Uterus (tissue), 3 donors: ENCODE measurements at regions not wholly inside any gene's neighbourhood (a gene's known extent, or its start where the extent isn't known, plus 50 kb on each side); places are given as distances from the start of the nearest gene placed in this dataset.

Experiments used
- DNase-seq, 2 donors: peaks; one replicate each; pipeline ENCODE4 v3.0.0-alpha.2; 2019 to 2020
- H3K27ac ChIP-seq, 2 donors: fragments of 200-600 bp; sonication (generic); 1 replicate in 1 of 2; 2 replicates in 1 of 2; pipeline ENCODE4 v1.5.1; 2016 to 2018
- H3K27me3 ChIP-seq, 2 donors: fragments of 200-600 bp; sonication (generic); one replicate each; pipeline ENCODE4 v1.5.1; 2018 to 2019; ENCODE audit warnings: control low read depth in 1 of 2
- H3K36me3 ChIP-seq, 2 donors: fragments of 200-600 bp; sonication (generic); one replicate each; pipeline ENCODE4 v1.5.1; 2019; ENCODE audit warnings: control low read depth in 1 of 2
- H3K4me1 ChIP-seq, 2 donors: fragments of 200-600 bp; sonication (generic); one replicate each; pipeline ENCODE4 v1.5.1; 2018 to 2019; ENCODE audit warnings: control low read depth in 1 of 2
- H3K4me3 ChIP-seq, 2 donors: fragments of 200-600 bp; sonication (generic); 1 replicate in 1 of 2; 2 replicates in 1 of 2; pipeline ENCODE4 v1.5.1; 2018 to 2019; ENCODE audit warnings: mild to moderate bottlenecking in 1 of 2
- H3K9me3 ChIP-seq, 2 donors: fragments of 200-600 bp; sonication (generic); one replicate each; pipeline ENCODE4 v1.5.1; 2019; ENCODE audit warnings: control low read depth in 1 of 2
- CTCF ChIP-seq, 4 experiments: fragments of 200-600 bp in 2 of 4; fragments of 450-650 bp in 2 of 4; sonication (generic) in 2 of 4; IDR thresholded peaks; one replicate each; pipeline ENCODE4 v1.5.1; 2016 to 2019; ENCODE audit warnings: antibody characterized with exemption in 4 of 4, mild to moderate bottlenecking in 2 of 4, moderate library complexity in 1 of 4
- POLR2A ChIP-seq, 2 donors: fragments of 450-650 bp; IDR thresholded peaks; one replicate each; pipeline ENCODE4 v1.6.1; 2016; ENCODE audit warnings: antibody characterized with exemption in 2 of 2, mild to moderate bottlenecking in 1 of 2, moderate library complexity in 1 of 2
- intact Hi-C: fragments of 100-400 bp; cut with DNase I; formaldehyde crosslinking; loops from one replicate; pipeline ENCODE4 v1.15.1; 2023; ENCODE audit warnings: low total_unique reads
- donor health status: DM: yes; HTN: yes; CAD: no.

GRCh38 chr2:4085186-4085585 is 381.8 kb downstream of the DCDC2C start:
- no peak overlapping the region for H3K4me3 ChIP-seq
- no peak for DNase-seq
- no peak for TF ChIP-seq POLR2A (IDR thresholded peaks at IDR 0.05)
- TF ChIP-seq CTCF (IDR thresholded peaks at IDR 0.05): no peak
- intact Hi-C loops: no loop called here
- no peaks in the 10 kb centered on the region for H3K4me1 ChIP-seq
- no peak overlapping the region for H3K27ac ChIP-seq
- H3K27me3 ChIP-seq: no peaks in the 10 kb centered on the region
- no peaks in the 10 kb centered on the region for H3K36me3 ChIP-seq
- H3K9me3 ChIP-seq: no peaks in the 10 kb centered on the region

- no peak for TF ChIP-seq CTCF (IDR thresholded peaks at IDR 0.05)
- TF ChIP-seq POLR2A (IDR thresholded peaks at IDR 0.05): no peak
- H3K27ac ChIP-seq: no peak overlapping the region
- intact Hi-C loops: no loop called here
- H3K36me3 ChIP-seq: no peaks in the 10 kb centered on the region
- no peaks in the 10 kb centered on the region for H3K27me3 ChIP-seq
- no peaks in the 10 kb centered on the region for H3K9me3 ChIP-seq
- DNase-seq: no peak
- no peak overlapping the region for H3K4me3 ChIP-seq
- no peaks in the 10 kb centered on the region for H3K4me1 ChIP-seq
Observed at GRCh38 chr2:4090668-4091630, 387.6 kb downstream of the DCDC2C start.

GRCh38 chr2:4091869-4092268 is 388.5 kb downstream of the DCDC2C start:
- Histone ChIP-seq H3K4me1 (no peaks in the 10 kb centered on the region), H3K36me3 (no peaks in the 10 kb centered on the region), H3K27ac (no peak overlapping the region), H3K27me3 (no peaks in the 10 kb centered on the region), H3K4me3 (no peak overlapping the region), H3K9me3 (no peaks in the 10 kb centered on the region)
- DNase-seq: no peak
- no peak for TF ChIP-seq POLR2A (IDR thresholded peaks at IDR 0.05)
- TF ChIP-seq CTCF (IDR thresholded peaks at IDR 0.05): no peak
- intact Hi-C loops: no loop called here

GRCh38 chr2:4094743-4095142 is 391.4 kb downstream of the DCDC2C start:
- H3K27ac ChIP-seq: no peak overlapping the region
- no peaks in the 10 kb centered on the region for H3K36me3 ChIP-seq
- H3K27me3 ChIP-seq: no peaks in the 10 kb centered on the region
- no peak overlapping the region for H3K4me3 ChIP-seq
- intact Hi-C loops: no loop called here
- H3K9me3 ChIP-seq: no peaks in the 10 kb centered on the region
- H3K4me1 ChIP-seq: no peaks in the 10 kb centered on the region
- TF ChIP-seq CTCF (IDR thresholded peaks at IDR 0.05): no peak
- no peak for TF ChIP-seq POLR2A (IDR thresholded peaks at IDR 0.05)
- no peak for DNase-seq

DNA sequence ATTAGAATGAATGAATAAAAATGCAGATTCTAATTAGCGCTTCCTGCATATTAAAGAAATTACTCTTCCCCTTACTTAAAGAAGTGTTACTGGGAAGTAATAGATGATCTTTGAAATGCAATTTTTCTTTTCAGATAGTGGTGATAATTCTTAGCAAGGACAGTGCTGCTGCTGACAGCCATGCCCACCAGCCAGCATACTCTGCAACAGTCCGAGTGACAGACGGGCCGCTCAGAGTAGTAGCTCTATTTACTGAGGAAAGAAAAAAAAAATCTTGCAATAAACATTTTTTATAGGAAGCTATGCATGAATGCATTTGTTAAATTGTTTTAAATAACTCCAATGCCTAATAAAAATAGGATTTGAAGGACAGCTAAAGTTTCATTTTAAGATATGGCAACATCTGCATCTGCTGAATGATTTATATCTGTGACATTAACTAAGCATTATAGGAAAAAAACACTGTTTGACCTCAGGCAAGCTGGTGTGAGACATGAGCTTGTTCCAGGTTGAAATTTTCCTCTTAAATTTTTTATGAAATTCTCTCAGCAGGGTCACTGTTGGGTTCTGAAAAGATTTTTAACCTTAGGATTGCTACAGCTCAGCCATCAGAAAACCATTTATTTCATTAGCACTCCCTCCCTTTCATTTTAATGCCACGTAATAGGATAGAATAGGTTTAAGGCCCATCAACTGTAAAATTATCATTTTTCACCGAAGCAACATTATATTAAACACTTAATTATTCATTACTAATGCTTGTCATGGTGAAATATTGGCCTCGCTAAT is 393.8 kb downstream of the DCDC2C start:
- intact Hi-C loops: no loop called here
- no peaks in the 10 kb centered on the region for H3K27me3 ChIP-seq
- no peak overlapping the region for H3K27ac ChIP-seq
- TF ChIP-seq CTCF (IDR thresholded peaks at IDR 0.05): no peak
- no peak for TF ChIP-seq POLR2A (IDR thresholded peaks at IDR 0.05)
- no peaks in the 10 kb centered on the region for H3K36me3 ChIP-seq
- no peak overlapping the region for H3K4me3 ChIP-seq
- H3K4me1 ChIP-seq: no peaks in the 10 kb centered on the region
- H3K9me3 ChIP-seq: no peaks in the 10 kb centered on the region
- DNase-seq: no peak
